Left hindlimb (tissue), 1 donor: ENCODE measurements at regions not wholly inside any gene's neighbourhood (a gene's known extent, or its start where the extent isn't known, plus 50 kb on each side); places are given as distances from the start of the nearest gene placed in this dataset.
"Not testable (repeated sequence)": the region's sequence is repeated elsewhere in the genome, so short reads cannot be mapped to it uniquely, and the experiment has no call there.

Experiments
- DNase-seq: peaks from one replicate; pipeline ENCODE4 v3.0.0-alpha.2; 2018

DNA sequence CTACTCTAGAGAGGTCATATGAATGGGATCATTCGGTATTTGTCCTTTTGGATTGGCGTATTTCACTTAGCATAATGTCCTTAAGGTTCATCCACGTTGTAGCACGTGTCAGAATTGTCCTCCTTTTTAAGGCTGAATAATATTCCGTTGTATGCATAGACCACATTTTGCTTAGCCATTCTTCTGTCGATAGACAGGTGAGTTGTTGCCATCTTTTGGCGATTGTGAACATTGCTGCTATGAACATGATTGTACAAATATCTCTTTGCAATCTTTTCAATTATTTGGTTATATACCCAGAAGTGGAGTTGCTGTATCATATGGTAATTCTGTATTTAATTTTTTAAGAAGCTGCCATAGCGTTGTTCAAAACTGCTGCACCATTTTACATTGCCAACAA is 52.4 kb upstream of the GOLGA8J start:
- no peak for DNase-seq

DNA sequence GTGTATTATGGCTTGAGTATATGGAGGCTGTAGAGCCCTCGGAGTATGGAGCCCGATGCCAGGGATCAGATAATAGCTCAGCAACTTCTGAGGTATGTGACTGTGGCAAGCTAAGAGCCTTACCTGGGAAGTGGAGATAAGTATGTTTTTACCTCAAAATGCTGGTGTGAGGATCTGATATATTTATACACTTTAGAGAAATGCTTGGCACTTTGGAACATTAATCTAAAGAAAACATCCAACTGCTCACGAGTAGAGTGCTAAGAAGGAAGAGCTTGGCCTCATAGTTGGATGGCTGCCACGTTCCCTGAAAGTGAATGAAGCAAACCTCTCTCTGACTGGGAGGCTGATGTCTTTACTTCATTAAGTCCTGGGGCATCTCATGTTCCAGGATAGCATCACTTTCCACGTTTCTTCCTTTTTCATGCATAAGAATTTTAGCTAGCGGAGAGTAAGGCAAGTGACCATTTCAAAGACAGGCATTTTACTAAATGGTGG is 58.9 kb upstream of the GOLGA8J start:
- DNase-seq, result no peak

DNA sequence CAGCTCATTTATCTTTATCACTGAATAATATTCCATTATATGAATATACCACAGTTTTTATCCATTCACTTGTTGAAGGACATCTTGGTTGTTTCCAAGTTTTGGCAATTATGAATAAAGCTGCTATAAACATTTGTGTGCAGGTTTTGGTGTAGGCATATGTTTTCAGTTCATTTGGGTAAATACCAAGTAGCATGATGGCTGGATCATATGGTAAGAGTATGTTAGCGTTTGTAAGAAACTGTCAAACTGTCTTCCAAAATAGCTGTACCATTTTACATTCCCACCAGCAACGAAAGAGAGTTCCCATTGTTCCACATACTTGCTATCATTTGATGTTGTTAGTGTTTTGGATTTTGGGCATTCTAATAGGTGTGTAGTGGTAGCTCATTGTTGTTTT is 72.0 kb upstream of the GOLGA8J start:
- no peak for DNase-seq

DNA sequence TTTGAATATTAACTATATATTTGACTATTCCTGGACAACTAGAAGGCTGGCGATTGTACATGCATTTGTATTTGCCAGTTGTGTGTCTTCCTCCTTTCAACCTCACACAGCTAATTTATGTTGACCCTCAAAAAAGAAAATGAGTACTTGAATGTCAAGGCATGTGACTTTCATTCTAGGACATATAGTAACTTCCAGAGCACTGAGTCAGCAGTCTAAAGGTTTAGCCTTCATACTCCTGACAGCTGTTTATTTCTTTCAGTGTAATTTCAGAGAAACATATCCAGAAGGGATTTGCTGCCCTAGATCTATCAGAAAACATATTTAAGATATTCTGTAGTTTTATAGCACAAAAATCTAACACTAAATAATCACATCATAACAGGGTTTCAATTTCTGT is 74.6 kb upstream of the GOLGA8J start:
- DNase-seq, result no peak

DNA sequence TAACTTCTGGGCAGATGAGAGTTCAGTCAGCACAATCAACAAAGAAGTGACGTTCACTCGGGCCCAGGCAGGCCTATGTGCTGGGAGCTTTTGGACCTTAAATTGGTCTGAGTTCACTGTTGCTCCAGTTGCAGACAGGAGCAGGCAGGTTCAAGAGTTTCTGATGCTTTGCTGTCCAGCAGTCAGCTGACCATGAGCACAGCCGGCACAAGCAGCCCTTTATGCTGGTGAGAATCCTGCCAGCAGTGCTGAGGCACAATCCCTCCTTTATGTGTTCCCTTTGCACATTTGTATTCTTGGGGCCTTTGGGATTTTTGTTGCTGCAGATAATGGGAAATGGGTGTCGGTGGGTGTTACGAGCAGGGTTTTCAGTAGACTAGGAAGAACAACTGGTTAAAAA is 81.2 kb upstream of the GOLGA8J start:
- no peak for DNase-seq

DNA sequence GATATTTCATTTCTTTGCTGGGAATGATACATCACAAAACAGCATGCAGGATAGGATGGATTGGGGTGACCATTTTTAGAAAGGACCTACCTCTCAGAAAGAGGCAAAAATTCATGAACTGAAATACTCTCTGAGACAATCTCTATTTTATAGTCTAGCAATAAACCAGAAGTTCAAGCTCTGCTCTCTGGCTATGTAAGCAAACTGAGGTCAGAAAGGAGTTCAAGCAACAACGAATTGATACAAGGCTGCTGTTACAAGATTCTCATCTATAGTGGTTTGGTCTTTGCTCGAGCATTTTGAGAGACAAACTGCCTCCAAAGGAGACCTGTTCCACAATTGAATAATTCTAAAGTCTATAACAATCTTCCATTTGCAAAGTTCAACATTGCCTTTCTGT is 84.7 kb upstream of the GOLGA8J start:
- no peak for DNase-seq

DNA sequence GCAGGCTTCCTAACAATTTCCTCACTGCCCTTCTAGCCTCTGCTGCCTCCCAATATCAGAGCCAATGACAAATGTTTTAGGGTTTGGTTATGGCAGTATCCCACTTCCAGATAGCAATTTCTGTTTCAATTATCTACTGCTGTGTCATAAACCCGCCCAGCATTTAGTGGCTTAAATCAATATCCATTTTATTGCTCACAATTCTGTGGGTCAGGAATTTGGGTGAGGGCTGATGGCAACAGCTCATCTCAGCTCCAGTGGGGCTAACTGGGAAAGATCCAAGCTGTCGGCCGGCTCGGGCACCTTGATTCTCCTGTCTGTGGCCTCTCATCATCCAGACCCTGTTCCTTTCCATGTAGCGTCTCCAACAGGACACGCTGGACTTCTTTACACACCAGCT is 85.3 kb upstream of the GOLGA8J start:
- no peak for DNase-seq

DNA sequence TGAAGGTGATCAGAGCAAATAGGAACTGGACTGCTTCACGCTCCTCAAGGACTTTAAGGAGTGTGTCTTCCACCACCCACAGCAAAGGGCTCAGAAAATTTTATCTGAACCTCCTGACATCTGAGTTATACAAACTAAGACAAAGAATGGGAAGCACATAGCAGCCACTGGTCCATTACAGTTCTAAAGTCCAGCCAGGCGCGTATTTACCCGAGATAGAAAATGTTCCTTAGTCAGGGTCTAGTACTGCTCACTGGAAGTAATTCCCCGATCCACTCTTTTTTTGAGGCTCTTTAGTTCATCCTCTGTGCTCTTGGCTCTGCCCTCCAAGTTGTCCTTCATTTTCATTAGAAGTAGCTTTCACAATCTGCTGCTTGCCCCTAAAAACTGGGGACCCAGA is 88.5 kb upstream of the GOLGA8J start:
- DNase-seq, result no peak

DNA sequence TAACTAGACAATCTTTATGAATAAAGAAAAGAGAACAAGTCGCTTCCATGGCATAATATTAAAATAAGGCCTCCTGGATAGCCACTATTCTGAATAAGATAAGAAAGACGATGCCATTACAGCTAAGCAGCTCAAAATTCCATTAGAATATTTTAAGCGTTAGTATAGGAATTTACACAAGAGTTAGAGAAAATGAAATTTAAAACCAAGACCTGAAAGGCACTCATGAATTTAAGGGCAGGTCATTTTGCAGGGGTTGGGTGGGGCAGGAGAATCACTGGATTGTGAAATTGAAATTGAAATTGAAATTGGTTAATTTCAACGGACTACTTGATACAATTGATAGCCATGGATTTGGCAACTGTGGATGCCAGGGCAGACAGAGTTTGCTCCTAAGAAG is 91.8 kb upstream of the GOLGA8J start:
- DNase-seq, result no peak

DNA sequence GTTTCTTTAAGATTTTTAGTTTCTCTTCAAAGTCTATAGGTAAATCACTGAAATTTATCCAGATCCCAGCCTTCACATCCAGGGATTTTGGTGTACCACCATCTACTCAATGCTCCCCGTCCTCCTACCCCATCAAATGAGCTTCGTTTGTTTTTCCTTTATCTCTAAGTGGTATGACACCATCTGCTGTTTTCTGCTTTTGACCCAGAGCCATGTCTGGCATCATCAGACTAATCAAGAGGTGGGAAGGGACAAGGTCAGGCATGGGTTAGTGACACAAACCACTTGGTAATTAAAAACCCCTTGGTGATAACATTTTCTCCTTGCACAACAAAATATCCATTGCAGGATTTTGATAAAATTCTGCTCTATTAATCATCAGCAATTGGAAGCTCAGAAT is 92.7 kb upstream of the GOLGA8J start:
- no peak for DNase-seq

DNA sequence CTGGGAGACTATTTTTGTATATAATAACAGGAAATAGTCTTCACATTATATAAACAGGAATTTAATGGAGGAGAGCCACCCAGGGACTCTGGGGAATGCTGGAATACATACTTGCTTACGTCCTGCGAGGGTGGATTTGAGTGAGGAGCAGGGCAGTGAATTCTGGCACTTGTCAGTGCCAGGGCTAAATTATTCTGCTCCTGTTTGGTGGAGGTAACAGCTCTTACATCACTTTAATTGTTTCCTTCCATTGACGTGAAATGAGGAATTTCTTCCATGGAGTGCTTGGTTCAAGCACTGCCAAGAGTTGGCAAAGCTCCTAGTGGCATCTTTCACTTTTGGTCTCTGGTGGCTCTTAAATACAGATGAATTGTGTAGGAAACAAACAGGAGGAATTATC is 94.1 kb upstream of the GOLGA8J start:
- DNase-seq, result no peak

DNA sequence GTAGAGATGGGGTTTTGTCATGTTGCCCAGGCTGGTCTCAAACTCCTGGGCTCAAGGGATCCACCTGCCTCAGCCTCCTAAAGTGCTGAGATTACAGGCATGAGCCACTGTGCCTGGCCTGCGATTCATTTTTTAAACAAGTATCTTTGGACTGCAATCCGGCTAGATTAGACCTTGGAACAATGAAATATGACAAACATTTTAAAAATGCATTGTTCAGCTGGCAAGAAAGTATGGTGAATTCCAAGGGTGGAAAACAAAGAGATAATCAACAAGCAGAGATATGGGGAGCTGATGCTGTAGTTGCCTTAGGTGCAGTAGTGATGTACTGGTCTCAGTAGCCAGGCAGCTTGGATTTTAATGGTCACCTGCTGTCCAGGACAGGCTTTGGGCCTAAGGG is 95.8 kb upstream of the GOLGA8J start:
- no peak for DNase-seq

DNA sequence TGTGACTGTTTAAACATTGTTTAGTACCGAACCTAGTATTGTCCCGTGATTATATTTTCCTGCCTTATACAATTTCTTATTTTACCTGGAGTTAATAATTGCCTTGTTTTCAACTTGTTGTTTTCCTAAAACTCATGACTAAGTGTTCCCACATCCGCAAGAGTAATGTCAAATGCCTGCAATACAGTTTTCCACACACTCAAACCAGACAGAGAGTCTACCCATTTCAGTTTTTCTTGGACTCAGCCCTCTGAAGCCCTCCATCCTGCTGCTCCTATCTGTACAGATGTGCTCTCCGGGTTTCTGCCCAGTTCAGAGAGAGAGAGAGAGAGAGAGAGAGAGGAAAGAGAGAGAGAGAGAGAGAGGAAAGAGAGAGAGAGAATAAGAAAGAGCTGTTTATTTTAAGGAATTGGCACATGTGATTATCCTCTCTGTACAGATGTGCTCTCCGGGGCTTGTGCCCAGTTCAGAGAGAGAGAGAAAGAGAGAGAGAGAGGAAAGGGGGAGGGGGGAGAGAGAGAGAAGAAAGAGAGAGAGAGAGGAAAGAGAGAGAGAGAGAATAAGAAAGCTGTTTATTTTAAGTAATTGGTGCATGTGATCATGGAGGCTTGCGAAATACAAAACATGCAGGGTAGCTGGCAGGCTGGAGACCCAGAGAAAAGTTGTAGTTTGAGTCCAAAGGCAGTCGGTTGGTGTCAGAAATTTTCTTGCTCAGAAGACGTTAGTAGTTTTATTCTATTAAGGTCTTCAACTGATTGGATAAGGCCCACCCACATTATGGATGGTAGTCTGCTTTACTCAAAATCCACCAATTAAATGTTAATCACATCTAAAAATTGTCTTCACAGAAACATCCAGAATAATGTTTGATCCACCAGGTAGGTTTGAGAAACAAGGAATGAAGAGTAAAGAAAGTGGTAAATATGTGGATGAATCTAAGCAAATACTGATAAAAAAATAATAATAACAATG is 104.1 kb upstream of the GOLGA8J start:
- DNase-seq, result no peak

DNA sequence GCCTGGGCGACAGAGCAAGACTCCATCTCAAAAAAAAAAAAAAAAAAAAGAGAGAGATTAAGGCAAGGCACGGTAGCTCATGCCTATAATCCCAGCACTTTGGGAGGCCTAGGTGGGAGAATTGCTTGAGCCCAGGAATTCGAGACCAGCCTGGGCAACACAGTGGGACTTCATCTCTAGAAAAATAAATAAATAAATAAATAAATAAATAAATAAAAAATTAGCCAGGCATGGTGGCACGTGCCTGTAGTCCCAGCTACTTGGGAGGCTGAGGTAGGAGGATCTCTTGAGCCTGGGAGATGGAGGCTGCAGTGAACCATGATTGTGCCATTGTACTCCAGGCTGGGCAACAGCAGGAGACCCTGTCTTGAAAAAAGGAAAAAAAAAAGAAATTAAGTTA is 108.7 kb upstream of the GOLGA8J start:
- not testable (repeated sequence) for DNase-seq

DNA sequence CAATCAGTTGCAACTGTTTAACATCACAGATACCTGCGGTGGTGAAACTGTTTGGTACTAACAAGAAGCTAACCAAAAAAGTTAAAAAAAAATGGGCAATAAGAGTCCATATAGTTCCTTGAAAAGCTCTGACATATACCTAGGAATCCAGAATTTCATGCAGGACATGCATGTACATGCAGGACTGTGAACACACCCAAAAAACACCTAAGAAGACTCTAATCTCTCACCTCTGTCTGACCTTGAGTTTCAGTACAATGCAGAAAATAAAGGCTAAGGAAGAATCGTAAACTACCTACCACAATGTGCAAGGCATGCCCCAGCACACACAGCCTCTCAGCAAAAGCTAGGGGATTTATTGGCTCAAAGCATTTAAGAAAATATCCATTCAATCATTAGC is 110.7 kb upstream of the GOLGA8J start:
- no peak for DNase-seq

DNA sequence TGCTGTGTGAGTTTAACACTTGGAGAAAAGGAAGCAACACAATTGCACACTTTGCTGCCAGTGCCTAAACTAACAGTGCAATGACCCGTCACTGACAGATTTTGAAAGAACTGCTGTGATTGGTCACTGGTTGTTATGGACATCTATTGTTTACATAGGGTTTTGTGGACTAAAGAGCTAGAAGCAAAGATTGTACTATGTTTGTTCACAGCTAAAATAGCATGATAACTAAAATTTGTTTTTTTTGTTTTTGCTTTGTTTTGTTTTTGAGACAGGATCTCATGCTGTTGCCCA is 112.4 kb upstream of the GOLGA8J start:
- no peak for DNase-seq

DNA sequence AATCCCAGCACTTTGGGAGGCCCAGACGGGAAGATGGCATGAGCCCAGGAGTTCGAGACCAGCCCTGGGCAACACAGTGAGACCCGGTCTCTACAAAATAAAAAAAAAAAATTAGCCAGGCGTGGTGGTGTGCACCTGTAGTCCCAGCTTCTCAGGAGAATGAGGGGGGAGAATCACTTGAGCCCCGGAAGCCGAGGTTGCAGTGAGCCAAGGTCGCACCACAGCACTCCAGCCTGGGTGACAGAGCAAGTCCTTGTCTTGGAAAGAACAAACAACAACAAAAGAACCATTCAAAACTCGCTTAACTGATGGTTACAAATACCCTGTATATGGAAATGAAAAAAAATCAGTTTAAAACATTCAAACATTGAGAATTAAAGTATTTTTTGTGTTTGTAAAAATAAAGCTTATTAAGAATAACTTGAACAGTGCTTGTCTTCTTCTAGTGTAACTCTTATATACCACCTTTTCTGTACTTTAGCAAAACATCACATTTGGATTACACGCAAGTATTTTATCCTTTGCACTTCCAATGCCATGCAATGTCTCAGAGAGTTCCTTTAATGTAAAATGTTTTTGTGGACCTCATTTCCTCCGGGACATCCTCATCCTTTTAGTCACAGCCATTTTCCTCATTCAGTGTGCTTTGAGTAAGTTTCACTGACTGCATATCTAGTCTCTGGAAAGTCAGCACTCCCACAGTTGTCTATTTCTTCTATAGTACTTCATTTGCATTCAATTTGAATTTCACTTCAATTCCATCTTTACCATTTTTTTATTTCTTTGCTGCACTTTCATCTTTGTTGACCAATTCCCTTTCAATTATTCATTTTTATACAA is 113.0 kb upstream of the GOLGA8J start:
- DNase-seq, result no peak

DNA sequence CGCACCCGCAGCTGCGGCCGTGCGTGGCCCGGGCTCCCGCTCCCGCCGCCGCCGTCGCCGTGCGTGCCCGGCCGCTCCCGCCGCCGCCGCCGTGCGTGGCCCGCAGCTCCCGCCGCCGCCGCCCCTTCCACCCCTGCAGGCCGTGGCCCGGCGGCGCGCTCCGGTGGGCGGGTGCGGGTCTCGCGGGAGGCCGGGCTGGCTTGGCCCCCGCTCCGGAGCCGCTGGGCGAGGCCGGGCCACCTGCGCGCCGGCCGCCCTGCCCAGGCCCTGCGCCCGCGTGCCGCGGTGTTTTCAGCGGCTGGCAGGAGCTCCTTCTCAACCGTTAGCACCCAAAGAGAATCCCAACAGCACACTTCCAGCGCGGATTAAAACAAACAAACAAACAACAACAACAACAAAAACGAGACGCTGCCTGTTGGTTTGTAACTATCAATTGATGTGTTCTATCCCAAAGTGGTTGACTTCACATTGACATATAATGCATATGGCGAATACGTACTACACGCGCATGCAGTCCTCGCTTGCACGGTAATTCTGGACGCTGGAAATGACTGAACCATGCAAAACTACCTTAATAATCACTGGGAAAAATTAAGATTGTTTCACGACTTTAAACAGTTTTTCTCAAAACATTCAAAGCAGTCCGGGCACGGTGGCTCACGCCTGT is 113.7 kb upstream of the GOLGA8J start:
- DNase-seq, result no peak

DNA sequence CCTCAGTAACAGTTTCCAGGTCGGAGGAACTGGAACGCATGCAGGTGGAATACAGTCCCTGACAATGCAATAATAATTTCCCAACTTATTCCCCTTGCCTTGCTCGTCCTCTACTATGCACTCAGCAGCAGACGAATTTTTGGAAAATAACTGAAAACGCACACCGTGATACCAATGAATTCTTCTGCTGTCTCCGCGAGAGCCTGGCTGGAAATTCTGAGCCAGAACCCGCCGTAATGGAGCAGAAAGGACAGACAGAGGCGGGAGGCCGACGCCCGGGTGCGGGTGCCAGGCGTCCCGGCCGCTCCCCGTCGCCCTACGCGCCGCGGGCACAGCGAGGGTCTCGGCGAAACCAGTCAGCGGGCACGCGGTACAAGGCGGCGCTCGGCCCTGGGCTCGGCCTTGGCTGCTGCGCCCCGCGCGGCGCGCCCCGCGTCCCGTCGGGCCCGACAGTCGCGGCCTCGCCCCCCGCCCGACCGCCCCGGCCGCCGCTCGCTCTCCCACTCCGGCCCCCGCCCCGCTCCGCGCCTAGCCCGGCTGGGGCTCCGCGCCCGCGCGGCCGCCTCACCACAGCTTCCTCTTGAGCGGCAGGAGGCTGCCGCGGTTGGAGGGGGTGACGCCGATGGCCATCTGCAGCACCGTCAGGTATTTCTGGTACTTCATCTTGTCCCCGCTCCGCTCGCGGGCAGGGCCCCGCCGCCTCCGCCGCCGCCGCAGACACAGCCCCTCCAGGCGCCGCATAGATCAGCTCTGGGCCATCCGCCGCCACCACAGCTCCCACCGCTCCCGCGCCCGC is 114.5 kb upstream of the GOLGA8J start:
- DNase-seq, result no peak

DNA sequence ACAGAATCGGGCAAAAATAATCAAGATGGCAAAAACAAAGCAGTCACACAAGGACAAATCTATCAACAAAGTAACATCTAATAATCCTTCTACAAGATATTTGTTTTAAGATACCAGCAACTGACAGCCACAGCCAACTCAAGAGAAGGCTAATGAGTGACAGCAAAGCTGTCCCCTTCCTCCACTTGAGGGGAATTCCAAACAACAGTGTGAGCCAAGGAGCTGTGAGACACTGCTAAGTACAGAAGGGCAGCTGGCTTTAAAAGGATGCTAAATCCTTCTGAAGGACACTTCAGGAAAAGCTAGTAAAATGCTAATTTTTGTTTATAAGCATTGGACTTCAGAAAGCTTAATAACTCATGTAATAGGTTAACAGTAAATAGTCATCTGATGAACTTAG is 120.3 kb upstream of the GOLGA8J start:
- no peak for DNase-seq

DNA sequence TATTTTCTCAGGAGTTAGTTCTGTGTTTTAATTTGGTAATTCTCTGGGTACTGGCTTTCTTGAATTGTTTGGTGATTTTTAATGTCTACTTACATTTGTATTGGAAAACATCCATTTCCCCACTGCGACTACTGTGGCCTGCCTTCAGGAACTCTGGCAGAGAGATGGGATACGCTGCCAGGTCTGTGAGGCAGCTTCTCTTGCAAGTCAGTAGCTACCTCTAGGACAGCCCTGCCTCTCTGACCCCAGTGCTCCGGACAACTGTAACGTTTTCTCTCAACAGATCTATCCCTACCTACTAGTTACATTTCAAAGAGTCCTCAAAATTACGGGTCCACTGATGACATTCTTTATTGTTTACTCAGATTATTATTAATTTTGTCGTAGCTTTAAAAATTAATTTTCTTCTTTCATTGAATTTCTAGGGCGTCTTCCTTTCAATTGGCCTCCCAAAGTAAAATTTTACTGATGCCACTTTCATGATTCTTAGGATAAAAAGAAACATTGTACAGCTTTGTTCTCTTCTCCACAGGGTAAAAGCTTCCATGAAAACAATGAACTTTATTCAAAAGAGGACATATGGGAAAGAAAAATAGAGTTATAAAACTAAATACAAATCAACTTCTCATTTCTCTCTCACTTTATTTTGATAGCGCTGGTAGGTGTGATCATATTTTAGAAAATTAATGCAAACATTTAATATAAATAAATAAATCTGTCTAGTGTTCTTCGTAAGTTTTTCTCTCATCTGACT is 123.2 kb upstream of the GOLGA8J start:
- DNase-seq, result no peak

DNA sequence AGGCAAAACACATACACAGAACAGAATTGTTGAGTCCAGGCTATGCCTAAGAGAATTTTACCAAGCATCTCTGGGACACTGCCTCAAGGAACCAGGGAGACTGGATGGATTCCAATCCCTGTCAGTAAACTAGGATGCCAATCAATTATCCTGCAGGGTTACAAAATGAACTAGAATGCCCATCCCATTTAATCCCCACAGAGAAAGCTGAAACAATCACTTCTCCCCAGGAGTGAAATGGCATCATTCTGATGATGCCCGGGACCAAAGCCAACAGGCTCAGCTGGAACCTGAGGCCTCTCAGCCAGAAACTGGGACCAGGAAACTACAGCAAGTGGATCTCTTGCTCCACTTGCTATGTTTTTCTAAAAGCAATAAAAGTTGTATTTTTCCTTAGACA is 130.0 kb upstream of the TJP1 start:
- DNase-seq, result no peak
